H1 (cell line): ENCODE measurements at regions not wholly inside any gene's neighbourhood (a gene's known extent, or its start where the extent isn't known, plus 50 kb on each side); places are given as distances from the start of the nearest gene placed in this dataset.
A peak's percentile ranks its signal among the peaks of the same experiment; 100 is the strongest.

Experiments
- CTCF ChIA-PET: fragments of 300-600 bp; sonication (Branson Sonifier 250); formaldehyde crosslinking; loops from one replicate; lab custom pipeline; 2021; ENCODE audit not compliant: partially characterized antibody; lab: Charles Lee
- POLR2A ChIA-PET: fragments of 300-600 bp; sonication (Branson Sonifier 250); formaldehyde crosslinking; loops from one replicate; lab custom pipeline; 2021; ENCODE audit warnings: inconsistent platforms; ENCODE audit not compliant: partially characterized antibody; lab: Charles Lee
- DNase-seq, 2 experiments: peaks; one replicate each; pipeline versions ENCODE4 v3.0.0 to v3.0.0-alpha.2; 2010 to 2022; ENCODE audit warnings: low spot score in 2 of 2, low read depth in 1 of 2, mixed read lengths in 1 of 2
- FAIRE-seq: peaks from 2 replicates; lab custom pipeline; 2011; peaks lifted over from hg19 to GRCh38; lab: Jason Lieb, UNC
- H2AFZ ChIP-seq: 2 replicates; pipeline ENCODE4 v1.8.1; 2012; ENCODE audit warnings: low read length, inconsistent platforms
- H2AK5ac ChIP-seq: 2 replicates; pipeline ENCODE4 v1.6.1; 2013; ENCODE audit warnings: low read depth, low read length
- H2BK120ac ChIP-seq: replicated peaks from 2 replicates; pipeline ENCODE3; 2013; ENCODE audit warnings: low read depth, low read length, inconsistent platforms
- H2BK12ac ChIP-seq: 2 replicates; pipeline ENCODE4 v1.6.1; 2013; ENCODE audit warnings: low read depth, low read length
- H2BK15ac ChIP-seq: 2 replicates; pipeline ENCODE4 v1.6.1; 2013; ENCODE audit warnings: low read length
- H2BK20ac ChIP-seq: 2 replicates; pipeline ENCODE4 v1.6.1; 2013; ENCODE audit warnings: low read length
- H2BK5ac ChIP-seq: 2 replicates; pipeline ENCODE4 v1.6.1; 2013; ENCODE audit warnings: low read depth, low read length
- H3K14ac ChIP-seq: 2 replicates; pipeline ENCODE4 v1.6.1; 2013; ENCODE audit warnings: inconsistent platforms; ENCODE audit not compliant: insufficient read length
- H3K18ac ChIP-seq: 2 replicates; pipeline ENCODE4 v1.6.1; 2013; ENCODE audit warnings: low read length; ENCODE audit errors: extremely low read depth
- H3K23ac ChIP-seq: 2 replicates; pipeline ENCODE4 v1.6.1; 2013; ENCODE audit warnings: inconsistent platforms; ENCODE audit not compliant: insufficient read length
- H3K23me2 ChIP-seq: 2 replicates; pipeline ENCODE4 v1.6.1; 2013; ENCODE audit warnings: low read depth, low read length
- H3K27ac ChIP-seq: 2 replicates; pipeline ENCODE4 v1.6.1; 2011; ENCODE audit warnings: low read depth, low read length, inconsistent platforms
- H3K27me3 ChIP-seq, 4 experiments: replicated peaks in 1 of 4; 1 replicate in 1 of 4; 2 replicates in 3 of 4; pipeline versions ENCODE4 v1.6.1 to v1.8.1; 2011 to 2013; ENCODE audit warnings: low read length in 3 of 4, mild to moderate bottlenecking in 3 of 4, inconsistent platforms in 2 of 4, mixed read lengths in 2 of 4, moderate library complexity in 1 of 4; ENCODE audit not compliant: control insufficient read depth in 3 of 4, insufficient read depth in 3 of 4; ENCODE audit errors: extremely low read depth in 1 of 4
- H3K36me3 ChIP-seq, 4 experiments: 2 replicates each; pipeline versions ENCODE4 v1.6.1 to v1.8.1; 2011 to 2013; ENCODE audit warnings: mild to moderate bottlenecking in 4 of 4, low read length in 3 of 4, moderate library complexity in 2 of 4, control low read depth in 1 of 4, inconsistent platforms in 1 of 4; ENCODE audit not compliant: insufficient read depth in 4 of 4, control insufficient read depth in 2 of 4
- H3K4ac ChIP-seq: replicated peaks from 2 replicates; pipeline ENCODE3; 2013; ENCODE audit warnings: low read length, low read depth, mixed read lengths, inconsistent platforms; ENCODE audit not compliant: insufficient read length
- H3K4me1 ChIP-seq, 4 experiments: replicated peaks in 1 of 4; 1 replicate in 1 of 4; 2 replicates in 3 of 4; pipeline versions ENCODE4 v1.6.1 to v1.8.1; 2011 to 2013; ENCODE audit warnings: low read length in 3 of 4, inconsistent platforms in 2 of 4, mixed read lengths in 1 of 4; ENCODE audit not compliant: insufficient read depth in 4 of 4, control insufficient read depth in 3 of 4
- H3K4me2 ChIP-seq, 2 experiments: 2 replicates each; pipeline versions ENCODE4 v1.6.1 to v1.8.1; 2011 to 2013; ENCODE audit warnings: low read depth in 2 of 2, low read length in 2 of 2, control low read depth in 1 of 2, inconsistent platforms in 1 of 2, mild to moderate bottlenecking in 1 of 2; ENCODE audit not compliant: insufficient read depth in 1 of 2
- H3K4me3 ChIP-seq, 4 experiments: fragments of 200-600, 300-600 bp in 1 of 4; sonication (generic), shearing (Covaris generic), sonication (Bioruptor Twin) in 1 of 4; 2 replicates each; pipeline versions ENCODE4 v1.5.1 to v1.8.1; 2011 to 2016; ENCODE audit warnings: low read length in 4 of 4, low read depth in 3 of 4, control low read depth in 2 of 4, inconsistent platforms in 2 of 4, mild to moderate bottlenecking in 2 of 4, mixed read lengths in 1 of 4, moderate library complexity in 1 of 4; ENCODE audit not compliant: insufficient read depth in 2 of 4; ENCODE audit errors: extremely low read depth in 1 of 4
- H3K56ac ChIP-seq: replicated peaks from 2 replicates; pipeline ENCODE3; 2013; ENCODE audit warnings: low read depth, mild to moderate bottlenecking, mixed read lengths, low read length, inconsistent platforms; ENCODE audit not compliant: insufficient read length
- H3K79me1 ChIP-seq: 2 replicates; pipeline ENCODE4 v1.6.1; 2013; ENCODE audit warnings: low read depth, low read length, control low read depth
- H3K79me2 ChIP-seq, 2 experiments: 2 replicates each; pipeline versions ENCODE4 v1.6.1 to v1.8.1; 2012 to 2013; ENCODE audit warnings: low read length in 2 of 2, mild to moderate bottlenecking in 2 of 2, inconsistent platforms in 1 of 2; ENCODE audit not compliant: insufficient read depth in 2 of 2, control insufficient read depth in 1 of 2
- H3K9ac ChIP-seq, 4 experiments: replicated peaks in 1 of 4; 1 replicate in 1 of 4; 2 replicates in 3 of 4; pipeline versions ENCODE4 v1.6.1 to v1.8.1; 2011 to 2013; ENCODE audit warnings: low read depth in 3 of 4, low read length in 3 of 4, control low read depth in 2 of 4, mild to moderate bottlenecking in 2 of 4, moderate library complexity in 2 of 4, inconsistent platforms in 1 of 4; ENCODE audit errors: extremely low read depth in 1 of 4
- H3K9me3 ChIP-seq, 2 experiments: 2 replicates each; pipeline versions ENCODE4 v1.6.1 to v1.8.1; 2012 to 2013; ENCODE audit warnings: mild to moderate bottlenecking in 2 of 2, moderate library complexity in 2 of 2, control low read depth in 1 of 2, inconsistent platforms in 1 of 2, low read depth in 1 of 2, low read length in 1 of 2, mixed read lengths in 1 of 2; ENCODE audit not compliant: insufficient read depth in 2 of 2
- H4K20me1 ChIP-seq, 2 experiments: replicated peaks in 1 of 2; 2 replicates each; pipeline versions ENCODE3 to v1.8.1; 2011 to 2013; ENCODE audit warnings: inconsistent platforms in 2 of 2, low read length in 2 of 2, mild to moderate bottlenecking in 1 of 2; ENCODE audit not compliant: insufficient read depth in 2 of 2, control insufficient read depth in 1 of 2
- H4K5ac ChIP-seq: 2 replicates; pipeline ENCODE4 v1.6.1; 2013; ENCODE audit warnings: low read length, low read depth, mixed read lengths, inconsistent platforms; ENCODE audit not compliant: insufficient read length
- H4K8ac ChIP-seq: 2 replicates; pipeline ENCODE4 v1.8.0; 2013; ENCODE audit warnings: mild to moderate bottlenecking, moderate library complexity, low read length, inconsistent platforms; ENCODE audit not compliant: insufficient read depth; ENCODE audit errors: extremely low read depth
- H4K91ac ChIP-seq: replicated peaks from 2 replicates; pipeline ENCODE3; 2013; ENCODE audit warnings: low read length, mixed read lengths, inconsistent platforms; ENCODE audit not compliant: insufficient read length
- KDM4A ChIP-seq: IDR thresholded peaks from one replicate; pipeline ENCODE4 v1.7.1; 2012; ENCODE audit warnings: low read depth, mild to moderate bottlenecking, moderate library complexity, low read length, inconsistent platforms; ENCODE audit not compliant: severe bottlenecking
- RAD21 ChIP-seq, 2 experiments: IDR thresholded peaks in 1 of 2; conservative IDR thresholded peaks in 1 of 2; 2 replicates each; pipeline ENCODE4 v1.6.1; 2011; ENCODE audit warnings: low read depth in 2 of 2, low read length in 2 of 2, improper control_type of control experiment in 1 of 2, inconsistent platforms in 1 of 2, mild to moderate bottlenecking in 1 of 2, moderate library complexity in 1 of 2
- RBBP5 ChIP-seq: IDR thresholded peaks from 2 replicates; pipeline ENCODE4 v1.7.1; 2012; ENCODE audit warnings: low read depth, mild to moderate bottlenecking, inconsistent platforms, low read length, moderate library complexity, borderline replicate concordance
- WGBS, 2 experiments: shearing (Covaris generic) in 1 of 2; methylation state at CpG; one replicate each; pipeline versions ENCODE4 v1.1.6 to v1.1.7; 2013 to 2015; ENCODE audit warnings: low lambda C conversion rate in 2 of 2, mixed read lengths in 2 of 2, inconsistent platforms in 1 of 2, low coverage in 1 of 2, missing lambda C conversion rate in 1 of 2; ENCODE audit not compliant: insufficient replicate concordance in 2 of 2, insufficient coverage in 1 of 2, insufficient read length in 1 of 2; ENCODE audit errors: extremely low coverage in 1 of 2, missing lambda C conversion rate in 1 of 2; 5-methylcytosine and 5-hydroxymethylcytosine counted together
- TF ChIP-seq, protein P1 (sequence below), 3 experiments: IDR thresholded peaks; 1 replicate in 2 of 3; 2 replicates in 1 of 3; pipeline versions ENCODE4 v1.5.1 to v1.6.1; 2011; ENCODE audit warnings: low read length in 3 of 3, mild to moderate bottlenecking in 3 of 3, inconsistent platforms in 2 of 3, low read depth in 1 of 3, moderate library complexity in 1 of 3; ENCODE audit not compliant: insufficient read depth in 1 of 3; ENCODE audit errors: control extremely low read depth in 1 of 3

DNA sequence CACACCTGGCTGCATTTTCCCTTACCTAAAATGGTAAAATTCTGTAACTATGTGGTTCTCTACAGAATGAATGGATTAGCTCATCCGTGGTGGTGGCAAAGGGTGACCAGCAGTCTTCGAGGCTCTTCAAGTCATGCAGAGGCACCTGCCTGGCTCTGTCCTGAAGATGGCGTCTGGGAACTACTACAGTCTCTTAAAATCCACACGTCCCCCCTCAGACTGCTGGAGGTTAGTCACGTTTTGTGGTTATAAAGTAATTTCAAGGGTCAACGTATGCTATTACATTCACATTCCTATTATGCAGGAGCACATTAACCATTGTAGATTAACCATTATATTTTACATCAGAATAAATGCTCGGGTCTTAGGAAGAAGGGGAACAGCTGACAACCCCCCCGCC is 616.7 kb downstream of the GALR1 start:
- CTCF ChIA-PET: interaction anchor here (0.7 to 2.7 kb wide), 11 partner anchors 8 to 1010 kb away, joined by 3 to 14 read pairs (median 3); no protein-coding TSS in a partner anchor
- H3K36me3 ChIP-seq: no peaks in the 10 kb centered on the region
- no peak overlapping the region for H3K56ac ChIP-seq
- H4K5ac ChIP-seq: no peak overlapping the region
- H3K14ac ChIP-seq: no peak overlapping the region
- POLR2A ChIA-PET: no interaction called here
- no peak overlapping the region for H3K4me3 ChIP-seq
- H2AFZ ChIP-seq: no peak overlapping the region
- TF ChIP-seq KDM4A (no peak), RBBP5 (no peak), RAD21 (IDR thresholded peaks at IDR 0.05 in 1 of 2, conservative IDR thresholded peaks at IDR 0.05 in 1 of 2; ENCODE audit: low read depth in 2 of 2, low read length in 2 of 2) (peak; percentile 33 to 58)
- TF ChIP-seq, protein P1, sequence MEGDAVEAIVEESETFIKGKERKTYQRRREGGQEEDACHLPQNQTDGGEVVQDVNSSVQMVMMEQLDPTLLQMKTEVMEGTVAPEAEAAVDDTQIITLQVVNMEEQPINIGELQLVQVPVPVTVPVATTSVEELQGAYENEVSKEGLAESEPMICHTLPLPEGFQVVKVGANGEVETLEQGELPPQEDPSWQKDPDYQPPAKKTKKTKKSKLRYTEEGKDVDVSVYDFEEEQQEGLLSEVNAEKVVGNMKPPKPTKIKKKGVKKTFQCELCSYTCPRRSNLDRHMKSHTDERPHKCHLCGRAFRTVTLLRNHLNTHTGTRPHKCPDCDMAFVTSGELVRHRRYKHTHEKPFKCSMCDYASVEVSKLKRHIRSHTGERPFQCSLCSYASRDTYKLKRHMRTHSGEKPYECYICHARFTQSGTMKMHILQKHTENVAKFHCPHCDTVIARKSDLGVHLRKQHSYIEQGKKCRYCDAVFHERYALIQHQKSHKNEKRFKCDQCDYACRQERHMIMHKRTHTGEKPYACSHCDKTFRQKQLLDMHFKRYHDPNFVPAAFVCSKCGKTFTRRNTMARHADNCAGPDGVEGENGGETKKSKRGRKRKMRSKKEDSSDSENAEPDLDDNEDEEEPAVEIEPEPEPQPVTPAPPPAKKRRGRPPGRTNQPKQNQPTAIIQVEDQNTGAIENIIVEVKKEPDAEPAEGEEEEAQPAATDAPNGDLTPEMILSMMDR (IDR thresholded peaks at IDR 0.05; ENCODE audit: control extremely low read depth in 1 of 3, insufficient read depth in 1 of 3, low read depth in 1 of 3, low read length in 3 of 3): peak; percentile 20 to 30 (median 21); a peak in 3 of 4 replicates
- no peak for FAIRE-seq
- no peak overlapping the region for H2BK120ac ChIP-seq
- H2BK5ac ChIP-seq: no peak overlapping the region
- no peaks in the 10 kb centered on the region for H3K79me2 ChIP-seq
- H3K4me1 ChIP-seq: no peaks in the 10 kb centered on the region
- H3K18ac ChIP-seq: no peak overlapping the region
- no peak overlapping the region for H2BK20ac ChIP-seq
- no peak overlapping the region for H2BK15ac ChIP-seq
- H3K27ac ChIP-seq: no peak overlapping the region
- H4K20me1 ChIP-seq: no peaks in the 10 kb centered on the region
- H4K8ac ChIP-seq: no peak overlapping the region
- H4K91ac ChIP-seq: no peak overlapping the region
- H3K4me2 ChIP-seq: no peak overlapping the region
- no peak overlapping the region for H2BK12ac ChIP-seq
- no peaks in the 10 kb centered on the region for H3K27me3 ChIP-seq
- 85% methylated on average over 8 of the region's 8 CpGs; no CpG with 5 or more reads in 1 of the 2 experiments for WGBS, 2 experiments
- no peak overlapping the region for H3K4ac ChIP-seq
- no peaks in the 10 kb centered on the region for H3K23me2 ChIP-seq
- H3K23ac ChIP-seq: no peak overlapping the region
- H3K9ac ChIP-seq: no peak overlapping the region
- DNase-seq: no peak
- H2AK5ac ChIP-seq: no peak overlapping the region
- no peaks in the 10 kb centered on the region; the same call in 1 of the 2 replicates for H3K79me1 ChIP-seq
- no peaks in the 10 kb centered on the region for H3K9me3 ChIP-seq
